GM12878 (cell line): ENCODE measurements at regions not wholly inside any gene's neighbourhood (a gene's known extent, or its start where the extent isn't known, plus 50 kb on each side); places are given as distances from the start of the nearest gene placed in this dataset.

Experiments used
- ATAC-seq: fragments of 200-7000 bp; cut with Tn5 transposase; 3 replicates; pipeline ENCODE4 v1.9.1; 2020; ENCODE audit warnings: mild to moderate bottlenecking, moderate library complexity
- BruUV-seq: library from RNA; stranded (reverse); fragments of 400-500 nt; replicated peaks from 2 replicates; lab custom pipeline; 2021; lab: Mats Ljungman, UMichigan
- CTCF ChIA-PET: fragments of 300-600 bp; sonication (Branson Sonifier 250); formaldehyde crosslinking; extraction: SDS; loops from one replicate; lab custom pipeline; 2021; ENCODE audit warnings: inconsistent platforms; lab: Yijun Ruan, JAX
- POLR2A ChIA-PET: fragments of 350-600 bp; formaldehyde crosslinking; extraction: SDS; loops from one replicate; lab custom pipeline; 2021; ENCODE audit warnings: inconsistent platforms; lab: Charles Lee
- RAD21 ChIA-PET: fragments of 300-600 bp; sonication (Branson Sonifier 250); formaldehyde crosslinking; loops from one replicate; lab custom pipeline; 2023; ENCODE audit warnings: antibody characterized with exemption; ENCODE audit not compliant: unreplicated experiment; lab: Charles Lee
- SMC1A ChIA-PET: fragments of 300-600 bp; sonication (Branson Sonifier 250); formaldehyde crosslinking; loops from one replicate; lab custom pipeline; 2023; ENCODE audit not compliant: unreplicated experiment, uncharacterized antibody; lab: Charles Lee
- DNase-seq: peaks from one replicate; pipeline ENCODE4 v3.0.0-alpha.2; 2011; ENCODE audit warnings: low read depth, low spot score
- FAIRE-seq: peaks from 3 replicates; lab custom pipeline; 2011; peaks lifted over from hg19 to GRCh38; lab: Jason Lieb, UNC
- H2AFZ ChIP-seq: 2 replicates; pipeline ENCODE4 v1.6.0; 2011; ENCODE audit warnings: low read depth, low read length, control low read depth; ENCODE audit not compliant: control insufficient read depth
- H3K27ac ChIP-seq: 2 replicates; pipeline ENCODE4 v1.5.1; 2011; ENCODE audit warnings: control low read depth; ENCODE audit not compliant: control insufficient read depth, insufficient read depth
- H3K27me3 ChIP-seq, 2 experiments: replicated peaks in 1 of 2; 2 replicates each; pipeline versions ENCODE4 v1.6.0 to v1.6.1; 2011; ENCODE audit warnings: low read length in 1 of 2; ENCODE audit not compliant: control insufficient read depth in 2 of 2, insufficient read depth in 2 of 2
- H3K36me3 ChIP-seq, 2 experiments: 2 replicates each; pipeline ENCODE4 v1.5.1; 2011; ENCODE audit warnings: low read length in 1 of 2; ENCODE audit not compliant: control insufficient read depth in 2 of 2, insufficient read depth in 2 of 2
- H3K4me1 ChIP-seq: 2 replicates; pipeline ENCODE4 v1.6.1; 2011; ENCODE audit warnings: mild to moderate bottlenecking, low read length, moderate library complexity, mixed read lengths; ENCODE audit not compliant: control insufficient read depth, insufficient read depth
- H3K4me2 ChIP-seq: 2 replicates; pipeline ENCODE4 v1.6.0; 2011; ENCODE audit warnings: control low read depth; ENCODE audit not compliant: control insufficient read depth, insufficient read depth
- H3K4me3 ChIP-seq: fragments of 200-600 bp; sonication (generic); 2 replicates; pipeline ENCODE4 v1.5.1; 2016
- H3K79me2 ChIP-seq: 2 replicates; pipeline ENCODE4 v1.6.0; 2011; ENCODE audit warnings: low read length; ENCODE audit not compliant: control insufficient read depth, insufficient read depth
- H3K9ac ChIP-seq: 2 replicates; pipeline ENCODE4 v1.8.0; 2011; ENCODE audit warnings: low read length, control low read depth, mixed read lengths; ENCODE audit not compliant: control insufficient read depth, insufficient read depth
- H3K9me3 ChIP-seq: replicated peaks from 3 replicates; pipeline ENCODE4 v1.5.1; 2011; ENCODE audit warnings: mild to moderate bottlenecking, low read length; ENCODE audit not compliant: control insufficient read depth, insufficient read depth
- H4K20me1 ChIP-seq: 2 replicates; pipeline ENCODE4 v1.6.0; 2011; ENCODE audit not compliant: control insufficient read depth, insufficient read depth
- CEBPB ChIP-seq, 2 experiments: fragments of 150-350 bp in 1 of 2; IDR thresholded peaks; 2 replicates each; pipeline ENCODE4 v1.6.1; 2012 to 2014; ENCODE audit warnings: low read depth in 2 of 2, low read length in 2 of 2, borderline replicate concordance in 1 of 2, inconsistent platforms in 1 of 2
- CUX1 ChIP-seq: IDR thresholded peaks from 2 replicates; pipeline ENCODE4 v1.6.1; 2012; ENCODE audit warnings: improper control_type of control experiment, low read depth, low read length; ENCODE audit not compliant: insufficient replicate concordance
- GABPA ChIP-seq: IDR thresholded peaks from 2 replicates; pipeline ENCODE4 v1.6.1; 2014; ENCODE audit warnings: antibody characterized with exemption, low read depth, mild to moderate bottlenecking, inconsistent platforms
- MTA3 ChIP-seq: IDR thresholded peaks from 2 replicates; pipeline ENCODE4 v1.6.1; 2012; ENCODE audit warnings: low read length, inconsistent platforms, borderline replicate concordance
- RAD51 ChIP-seq: fragments of 450-650 bp; IDR thresholded peaks from 2 replicates; pipeline ENCODE4 v1.6.1; 2016; ENCODE audit warnings: moderate library complexity, mild to moderate bottlenecking, inconsistent platforms
- TARDBP ChIP-seq: IDR thresholded peaks from 2 replicates; pipeline ENCODE4 v1.6.1; 2016; ENCODE audit warnings: borderline replicate concordance
- WGBS: methylation state at CpG from one replicate; pipeline ENCODE4 v1.1.6; 2016; ENCODE audit warnings: low lambda C conversion rate; ENCODE audit not compliant: insufficient replicate concordance, insufficient coverage; ENCODE audit errors: missing lambda C conversion rate; 5-methylcytosine and 5-hydroxymethylcytosine counted together
- in situ Hi-C: fragments of 300-500 bp; cut with MboI; formaldehyde crosslinking; loops from 9 replicates; pipeline ENCODE4 v1.14.3; 2018; ENCODE audit warnings: mixed read lengths
- intact Hi-C: fragments of 100-400 bp; cut with micrococcal nuclease; formaldehyde crosslinking; loops from one replicate; pipeline ENCODE4 v1.14.2; 2022; ENCODE audit not compliant: unreplicated experiment

- no peaks in the 10 kb centered on the region; the same call in 1 of the 2 replicates for H4K20me1 ChIP-seq
Observed at GRCh38 chr1:80982831-80983230, 817.9 kb upstream of the ADGRL2 start.

More at GRCh38 chr1:80982831-80983230, 817.9 kb upstream of the ADGRL2 start:
- intact Hi-C loops: no loop called here
- Histone ChIP-seq H3K4me1 (no peaks in the 10 kb centered on the region), H3K79me2 (no peaks in the 10 kb centered on the region), H3K27me3 (no peaks in the 10 kb centered on the region), H3K4me3 (no peak overlapping the region), H3K4me2 (no peak overlapping the region), H2AFZ (no peak overlapping the region), H3K9ac (no peak overlapping the region), H3K9me3 (no peaks in the 10 kb centered on the region), H3K36me3 (no peaks in the 10 kb centered on the region), H3K27ac (no peak overlapping the region)
- 22% methylated on average over 3 of the region's 3 CpGs for WGBS
- SMC1A ChIA-PET: no interaction called here
- ATAC-seq: no peak
- no peak for FAIRE-seq
- in situ Hi-C loops: no loop called here
- no peak for DNase-seq
- RAD21 ChIA-PET: no interaction called here
- TF ChIP-seq RAD51: no peak
- no peak for TF ChIP-seq MTA3
- no peak for TF ChIP-seq CEBPB (IDR thresholded peaks at IDR 0.05; ENCODE audit: borderline replicate concordance in 1 of 2, low read depth in 2 of 2, low read length in 2 of 2)
- TF ChIP-seq TARDBP: no peak
- no peak for TF ChIP-seq CUX1
- TF ChIP-seq GABPA: no peak
- BruUV-seq: no TSS peak
- POLR2A ChIA-PET: no interaction called here
- CTCF ChIA-PET: no interaction called here
